NCI-H1092 treated with DMSO at 0.1 percent for 48 hours (cell line): ENCODE measurements at regions not wholly inside any gene's neighbourhood (a gene's known extent, or its start where the extent isn't known, plus 50 kb on each side); places are given as distances from the start of the nearest gene placed in this dataset.
A peak's percentile ranks its signal among the peaks of the same experiment; 100 is the strongest.
"Not testable (repeated sequence)": the region's sequence is repeated elsewhere in the genome, so short reads cannot be mapped to it uniquely, and the experiment has no call there.

Source experiments
- DNase-seq: peaks from one replicate; lab custom pipeline; 2025; lab: John Stamatoyannopoulos, UW

DNA sequence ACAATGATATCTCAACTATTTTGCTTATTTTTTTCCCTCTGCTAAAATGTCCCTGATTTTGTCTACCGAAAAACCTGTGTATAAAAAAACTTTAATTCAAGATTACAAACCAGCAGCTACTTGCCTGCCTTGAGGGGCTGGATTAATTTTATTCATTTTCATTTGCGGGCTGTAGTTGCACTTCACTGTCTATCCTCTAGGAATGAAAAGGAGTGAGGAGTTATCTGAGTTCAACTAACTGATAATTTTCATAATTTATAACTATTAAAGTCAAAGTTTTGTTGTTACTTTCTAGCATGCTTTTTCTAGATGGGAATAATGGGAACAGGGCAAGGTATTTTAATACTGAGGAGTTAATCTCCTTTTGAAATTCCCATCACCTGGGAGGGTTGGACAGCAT is 50.3 kb upstream of the AGTPBP1 start:
- not testable (repeated sequence) for DNase-seq

- not testable (repeated sequence) for DNase-seq
Measured at GRCh38 chr9:85802978-85803695, 61.4 kb upstream of the AGTPBP1 start.

DNA sequence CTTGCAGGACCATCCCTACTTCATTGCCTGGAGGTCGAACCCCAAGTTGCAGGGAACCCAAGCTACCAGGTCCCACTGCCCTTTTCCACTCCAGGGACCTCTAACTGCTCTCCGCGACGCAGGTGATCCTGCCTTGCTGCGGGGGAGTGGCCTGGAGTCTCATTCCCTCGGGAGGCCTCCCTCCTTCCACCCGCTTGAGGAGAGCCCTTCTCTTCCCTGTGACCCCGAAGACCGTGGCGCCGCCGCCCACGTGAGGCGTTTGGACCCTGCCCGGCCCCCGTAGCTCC is 63.0 kb upstream of the AGTPBP1 start:
- DNase-seq = not testable (repeated sequence)

- peak; percentile 70 for DNase-seq
Measured at GRCh38 chr9:85805134-85806005, 63.6 kb upstream of the AGTPBP1 start.

DNA sequence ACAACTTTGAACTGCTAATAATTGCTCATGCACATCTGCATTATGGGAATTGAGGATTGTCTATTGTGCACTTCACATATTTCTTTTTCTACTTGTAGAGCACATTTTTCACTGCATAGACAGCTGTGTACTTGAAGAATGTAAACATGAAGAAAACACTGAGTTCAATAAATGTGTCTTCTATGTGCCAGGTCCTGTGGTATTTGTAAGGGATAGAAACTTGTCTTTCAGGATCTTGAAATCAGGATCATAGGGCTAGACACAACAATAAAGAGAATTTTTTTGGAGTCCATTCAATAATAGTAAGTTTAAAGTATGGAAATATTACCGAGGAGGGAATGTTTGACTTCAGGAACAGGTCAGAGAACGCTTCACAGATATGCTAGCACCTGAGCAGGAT is 66.6 kb upstream of the AGTPBP1 start:
- DNase-seq = not testable (repeated sequence)

DNA sequence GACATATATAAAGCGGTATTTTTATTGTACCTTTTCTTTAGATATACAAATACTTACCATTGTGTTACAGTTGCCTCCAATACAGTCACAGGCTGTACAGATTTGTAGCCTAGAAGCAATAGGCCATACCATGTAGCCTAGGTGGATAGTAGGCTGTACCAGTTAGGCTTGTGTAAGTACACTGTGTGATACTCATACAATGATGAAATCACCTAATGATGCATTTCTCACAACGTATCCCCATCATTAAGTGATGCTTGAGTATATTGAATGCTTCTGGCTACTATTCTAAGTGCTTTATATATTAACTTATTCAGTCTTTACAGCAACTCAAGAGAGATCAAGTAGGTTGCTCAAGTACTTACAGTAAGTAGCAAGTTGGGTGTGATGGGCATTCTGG is 71.6 kb upstream of the AGTPBP1 start:
- not testable (repeated sequence) for DNase-seq

GRCh38 chr9:85814800-85815199 is 73.0 kb upstream of the AGTPBP1 start:
- DNase-seq = not testable (repeated sequence)

DNA sequence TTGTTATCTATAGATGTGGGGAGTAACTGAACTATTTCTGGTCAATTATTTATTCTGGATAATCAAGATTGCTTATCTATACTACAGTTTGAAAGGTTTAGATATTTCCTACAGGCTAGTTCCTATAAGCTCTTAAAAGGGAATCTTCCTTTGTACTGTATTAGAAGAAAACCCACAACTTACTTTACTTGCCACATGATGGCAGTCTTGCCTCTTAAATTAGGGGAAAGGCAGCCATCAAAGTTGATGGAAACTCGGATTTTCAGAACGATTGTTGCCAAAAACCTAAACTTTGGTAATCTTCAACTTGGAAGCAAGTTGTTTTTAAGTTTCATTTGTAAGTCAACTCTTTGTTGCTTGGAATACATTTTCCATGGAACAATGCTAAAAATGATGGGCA is 77.2 kb upstream of the AGTPBP1 start:
- peak; percentile 6 for DNase-seq

DNA sequence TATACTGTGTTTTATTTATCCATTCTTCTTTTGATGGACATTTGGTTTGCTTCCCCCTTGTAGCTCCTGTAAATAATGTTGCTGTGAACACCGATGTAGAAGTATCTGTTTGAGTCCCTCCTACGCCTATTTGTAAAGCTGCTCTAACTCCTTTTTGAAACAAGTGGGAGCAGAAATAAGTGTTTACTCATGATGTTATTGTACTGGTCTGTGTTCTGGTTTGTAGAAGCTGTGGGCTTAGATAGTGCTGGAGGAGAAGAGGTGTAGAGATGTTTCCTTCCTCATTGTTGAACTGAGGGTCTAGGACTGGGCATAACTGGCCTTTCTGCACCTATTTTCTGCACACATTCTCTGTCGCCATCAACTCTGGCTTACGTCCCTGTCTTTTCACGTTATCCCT is 78.8 kb upstream of the AGTPBP1 start:
- not testable (repeated sequence) for DNase-seq

DNA sequence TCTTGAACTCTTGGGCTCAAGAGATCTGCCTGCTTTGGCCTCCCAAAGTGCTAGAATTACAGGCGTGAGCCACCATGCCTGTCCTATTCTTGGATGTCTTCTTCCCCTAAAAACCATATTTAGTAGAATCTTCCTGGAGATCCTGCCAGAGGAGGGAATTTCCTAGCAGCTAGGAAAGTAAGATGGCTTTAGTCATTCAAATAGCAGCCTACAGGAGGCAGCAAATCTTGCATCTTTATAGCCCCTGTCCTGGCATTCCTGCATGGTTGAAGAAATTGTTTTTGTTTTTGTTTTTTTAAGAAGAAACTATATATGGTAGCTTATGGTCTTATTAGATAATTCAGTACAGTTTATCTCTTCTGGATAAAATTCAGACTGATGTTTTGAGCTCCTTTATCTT is 83.2 kb upstream of the AGTPBP1 start:
- not testable (repeated sequence) for DNase-seq

GRCh38 chr9:85834591-85834990 is 92.8 kb upstream of the AGTPBP1 start:
- DNase-seq = not testable (repeated sequence)

GRCh38 chr9:85843949-85844348 is 97.0 kb upstream of the NAA35 start:
- DNase-seq = not testable (repeated sequence)

GRCh38 chr9:85847782-85848181 is 93.2 kb upstream of the NAA35 start:
- DNase-seq = not testable (repeated sequence)

GRCh38 chr9:85858056-85858750 is 82.7 kb upstream of the NAA35 start:
- no peak for DNase-seq

GRCh38 chr9:85859765-85860164 is 81.2 kb upstream of the NAA35 start:
- no peak for DNase-seq

- not testable (repeated sequence) for DNase-seq
Measured at GRCh38 chr9:85861882-85862281, 79.1 kb upstream of the NAA35 start.

DNA sequence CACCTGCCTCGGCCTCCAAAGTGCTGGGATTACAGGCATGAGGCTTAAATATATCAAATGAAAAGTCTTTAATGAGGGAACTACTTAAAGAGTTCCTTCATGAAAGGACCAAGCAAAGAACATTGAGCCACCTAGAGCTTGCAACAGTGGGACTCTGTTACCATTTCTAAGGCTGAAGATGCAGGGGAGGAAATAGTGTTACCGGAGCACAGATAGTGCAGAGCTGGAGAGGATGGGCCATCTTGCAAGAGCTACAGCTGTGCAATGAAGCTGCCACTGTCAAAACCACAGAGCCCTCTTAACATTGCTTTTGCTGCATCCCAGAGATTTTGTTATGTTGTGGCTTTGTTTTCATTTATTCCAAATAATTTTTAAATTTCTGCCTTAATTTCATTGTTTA is 77.1 kb upstream of the NAA35 start:
- DNase-seq = no peak

GRCh38 chr9:85871008-85871407 is 69.9 kb upstream of the NAA35 start:
- no peak for DNase-seq

- not testable (repeated sequence) for DNase-seq
Measured at GRCh38 chr9:85871683-85872082, 69.3 kb upstream of the NAA35 start.

- DNase-seq = no peak
Measured at GRCh38 chr9:85872463-85872862, 68.5 kb upstream of the NAA35 start.

GRCh38 chr9:85876628-85877027 is 64.3 kb upstream of the NAA35 start:
- DNase-seq = no peak

- not testable (repeated sequence) for DNase-seq
Measured at GRCh38 chr9:85878872-85879597, 61.9 kb upstream of the NAA35 start.
